DMS53 treated with DMSO at 0.1 percent for 48 hours (cell line): ENCODE measurements at regions not wholly inside any gene's neighbourhood (a gene's known extent, or its start where the extent isn't known, plus 50 kb on each side); places are given as distances from the start of the nearest gene placed in this dataset.
A peak's percentile ranks its signal among the peaks of the same experiment; 100 is the strongest.

Experiments used
- DNase-seq: peaks from one replicate; lab custom pipeline; 2025; ENCODE audit not compliant: unreplicated experiment; lab: John Stamatoyannopoulos, UW

GRCh38 chr13:67632590-67632989, 402.5 kb upstream of the PCDH9 start:
- DNase-seq, result no peak

- no peak for DNase-seq
Measured at GRCh38 chr13:67630640-67631039, 400.5 kb upstream of the PCDH9 start.

DNA sequence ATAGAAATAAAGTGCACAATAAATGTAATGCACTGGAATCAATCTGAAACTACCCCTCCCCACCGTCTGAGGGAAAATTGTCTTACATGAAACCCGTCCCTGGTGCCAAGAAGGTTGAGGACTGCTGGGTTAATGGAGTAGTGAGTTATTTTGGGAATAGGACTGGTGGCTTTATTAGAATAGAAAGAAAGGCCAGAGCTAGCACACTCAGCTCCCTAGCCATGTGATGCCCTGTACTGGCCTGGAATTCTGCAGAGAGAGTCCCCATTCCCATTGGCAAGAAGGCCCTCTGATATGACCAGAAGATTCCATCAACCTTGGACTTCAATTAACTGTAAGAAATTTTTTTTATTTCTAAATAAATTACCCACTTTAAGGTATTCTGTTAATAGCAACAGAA, 393.5 kb upstream of the PCDH9 start:
- no peak for DNase-seq

- no peak for DNase-seq
Measured at GRCh38 chr13:67620665-67621064, 390.5 kb upstream of the PCDH9 start.

- peak; percentile 7 for DNase-seq
Measured at GRCh38 chr13:67619995-67620380, 389.9 kb upstream of the PCDH9 start.

GRCh38 chr13:67619351-67619994, 389.3 kb upstream of the PCDH9 start:
- DNase-seq, result peak; percentile 1

DNA sequence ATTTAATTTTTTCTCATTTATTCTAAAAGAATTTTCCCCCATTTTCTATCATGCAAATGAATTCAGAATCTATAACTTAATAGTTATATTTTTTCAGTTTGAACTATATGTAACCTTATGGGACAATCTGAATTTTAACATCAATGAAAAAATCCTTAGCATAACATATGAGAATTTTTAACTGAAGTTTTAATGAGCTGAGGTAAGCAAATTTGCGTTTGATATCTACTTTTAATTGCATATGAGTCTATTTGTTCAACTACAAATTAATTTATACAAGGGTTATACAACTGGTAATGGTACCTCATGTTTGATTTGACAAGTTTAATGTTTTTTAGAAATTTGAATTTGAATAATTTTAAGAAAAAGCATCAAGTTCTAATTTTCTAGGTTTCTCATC, 384.4 kb upstream of the PCDH9 start:
- no peak for DNase-seq

DNA sequence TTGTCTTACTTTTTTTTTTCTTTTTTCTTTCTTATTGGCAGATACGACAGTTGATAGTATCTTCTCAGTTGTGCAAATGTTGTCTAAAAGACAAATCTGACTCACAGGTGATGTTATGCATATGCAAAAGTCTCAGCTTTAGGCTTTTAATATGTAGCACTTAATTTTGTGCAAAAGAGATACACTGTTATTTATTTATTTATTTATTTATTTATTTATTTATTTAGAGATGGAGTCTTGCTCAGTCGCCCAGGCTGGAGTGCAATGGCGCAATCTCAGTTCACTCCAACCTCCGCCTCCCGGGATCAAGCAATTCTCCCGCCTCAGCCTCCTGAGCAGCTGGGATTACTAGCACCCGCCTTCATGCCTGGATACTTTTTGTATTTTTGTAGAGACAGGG, 383.9 kb upstream of the PCDH9 start:
- no peak for DNase-seq

GRCh38 chr13:67588607-67589006, 358.5 kb upstream of the PCDH9 start:
- DNase-seq, result no peak

DNA sequence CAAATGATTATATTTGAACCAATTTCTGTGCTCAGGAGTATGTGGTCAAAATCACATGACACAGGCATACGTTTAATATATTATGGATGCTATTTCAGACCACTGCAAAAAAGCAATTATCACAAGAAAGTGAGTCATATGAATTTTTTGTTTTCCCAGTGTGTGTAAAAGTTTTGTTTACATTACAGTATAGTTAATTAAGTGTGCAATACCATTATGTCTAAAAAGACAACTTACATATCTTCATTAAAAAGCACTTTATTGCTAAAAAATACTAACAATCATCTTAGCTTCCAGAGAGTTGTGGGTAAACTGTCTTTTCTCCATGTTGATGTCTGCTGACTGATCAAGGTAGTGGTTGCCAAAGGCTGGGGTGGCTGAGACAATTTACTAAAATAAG, 347.2 kb upstream of the PCDH9 start:
- no peak for DNase-seq

- DNase-seq, result no peak
Measured at GRCh38 chr13:67574320-67575233, 344.4 kb upstream of the PCDH9 start.

DNA sequence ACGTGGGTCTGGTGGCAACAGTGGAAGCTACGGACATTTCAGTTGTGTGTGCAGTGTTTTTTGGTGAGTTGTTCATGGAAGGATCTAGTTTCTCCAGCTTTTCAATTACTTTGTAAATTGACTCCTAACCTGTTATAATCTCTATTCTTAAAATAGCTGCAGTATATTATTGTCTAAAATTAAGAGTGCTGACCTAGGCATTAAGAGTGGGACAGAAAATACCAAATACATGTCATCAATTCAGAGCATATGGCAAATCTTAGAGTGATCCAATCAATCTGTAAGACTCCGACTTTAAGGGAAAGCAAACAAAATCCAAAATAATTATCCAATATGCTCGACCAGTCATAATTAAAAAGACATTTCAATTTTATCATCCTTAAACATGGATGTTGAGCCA, 338.1 kb upstream of the PCDH9 start:
- no peak for DNase-seq

DNA sequence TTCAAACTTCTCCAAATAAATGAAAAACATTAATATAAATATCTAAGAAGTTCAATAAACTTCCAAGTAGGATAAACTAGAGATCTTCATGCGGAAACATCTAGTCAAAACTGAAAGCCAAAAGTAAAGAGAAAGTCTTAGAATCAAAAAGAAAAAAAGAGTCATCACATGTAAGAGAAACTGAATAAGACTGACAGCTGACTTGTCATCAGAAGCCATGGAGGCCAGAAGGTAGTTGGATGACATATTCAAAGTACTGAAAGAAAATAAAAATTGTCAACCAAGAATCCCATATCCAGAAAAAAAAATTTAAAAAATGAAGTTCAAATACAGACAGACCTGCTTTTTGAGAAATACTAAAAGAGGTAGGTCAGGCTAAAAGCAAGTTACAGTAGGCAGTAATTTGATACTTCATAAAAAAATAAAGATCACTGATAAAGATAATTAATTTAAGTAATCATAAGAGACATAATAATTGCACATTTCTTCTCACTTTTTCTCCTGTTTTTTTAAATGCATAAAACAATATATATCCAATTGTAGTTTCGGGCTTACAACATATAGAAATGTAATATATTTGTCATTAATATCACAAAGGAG, 327.6 kb upstream of the PCDH9 start:
- DNase-seq, result no peak

DNA sequence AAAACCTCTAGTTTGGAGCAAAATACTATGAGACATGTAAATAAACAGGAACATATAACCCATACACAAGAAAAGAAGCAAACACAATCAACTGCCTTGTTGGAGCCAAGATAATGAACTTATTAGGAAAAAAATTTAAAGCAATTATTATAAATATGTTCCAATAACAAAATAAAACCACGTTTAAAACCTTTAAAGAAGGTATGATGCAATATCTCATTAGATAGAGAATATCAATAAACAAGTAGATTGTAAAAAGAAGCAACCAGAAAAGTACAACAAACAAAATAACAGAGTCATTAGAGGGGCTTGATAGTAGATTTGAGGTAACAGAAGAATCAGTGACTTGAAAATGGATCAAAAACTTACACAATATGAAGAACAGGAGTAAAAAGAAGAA, 327.0 kb upstream of the PCDH9 start:
- no peak for DNase-seq

GRCh38 chr13:67554746-67555452, 324.8 kb upstream of the PCDH9 start:
- DNase-seq, result no peak

DNA sequence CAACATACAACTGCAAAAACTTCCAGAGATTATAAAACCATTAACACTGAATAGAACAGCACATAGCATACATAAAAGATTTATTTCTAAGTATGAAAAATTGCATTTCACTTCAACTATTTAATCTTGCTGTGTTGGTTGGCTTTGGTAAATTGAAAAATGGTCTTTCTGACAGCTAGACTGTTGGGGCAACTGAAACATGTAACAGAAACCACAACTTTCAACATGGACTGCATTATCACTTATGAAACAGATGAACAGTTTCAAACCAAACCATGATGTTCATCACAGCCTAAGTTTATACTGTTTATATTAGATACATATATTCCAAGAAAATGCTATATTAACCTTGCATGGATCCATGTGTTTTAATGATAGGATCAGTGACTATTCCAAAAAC, 324.1 kb upstream of the PCDH9 start:
- DNase-seq, result no peak

DNA sequence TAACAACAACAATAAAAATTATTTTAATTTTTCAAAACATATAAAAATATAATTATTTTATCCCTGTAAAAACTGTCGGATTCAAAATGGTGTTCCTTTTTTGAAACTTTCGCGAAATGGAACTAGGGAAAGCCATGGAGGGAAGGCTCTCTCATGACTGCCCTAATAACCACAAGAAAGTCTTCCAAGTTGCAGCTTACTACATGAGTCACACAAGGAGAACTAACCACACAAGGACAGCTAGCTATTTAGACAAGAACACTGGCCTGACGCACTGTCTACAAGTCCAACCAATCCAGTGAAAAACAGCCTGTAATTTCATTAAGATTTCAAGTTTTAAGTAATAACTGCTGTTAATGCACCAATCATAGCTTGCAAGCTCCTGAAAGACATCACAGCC, 319.2 kb upstream of the PCDH9 start:
- DNase-seq, result no peak

- no peak for DNase-seq
Measured at GRCh38 chr13:67538906-67539305, 308.8 kb upstream of the PCDH9 start.

- no peak for DNase-seq
Measured at GRCh38 chr13:67520886-67521285, 290.8 kb upstream of the PCDH9 start.

DNA sequence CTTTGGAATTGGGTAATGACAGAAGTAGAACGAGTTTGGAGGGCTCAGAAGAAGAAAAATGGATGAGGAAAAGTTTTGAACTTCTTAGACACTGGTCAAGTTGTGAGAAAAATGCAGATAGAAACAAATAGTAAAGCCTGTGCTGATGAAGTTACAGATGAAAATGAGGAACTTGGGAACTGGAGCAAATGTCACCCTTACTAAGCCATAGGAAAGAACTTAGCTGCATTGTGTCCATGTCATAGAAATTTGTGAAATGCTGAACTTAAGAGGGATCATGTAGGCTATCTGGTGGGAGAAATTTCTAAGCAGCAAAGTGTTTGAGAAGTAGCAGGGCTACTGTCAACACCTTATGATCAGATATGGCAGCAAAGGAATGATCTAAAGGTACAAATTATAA, 289.2 kb upstream of the PCDH9 start:
- DNase-seq, result no peak

DNA sequence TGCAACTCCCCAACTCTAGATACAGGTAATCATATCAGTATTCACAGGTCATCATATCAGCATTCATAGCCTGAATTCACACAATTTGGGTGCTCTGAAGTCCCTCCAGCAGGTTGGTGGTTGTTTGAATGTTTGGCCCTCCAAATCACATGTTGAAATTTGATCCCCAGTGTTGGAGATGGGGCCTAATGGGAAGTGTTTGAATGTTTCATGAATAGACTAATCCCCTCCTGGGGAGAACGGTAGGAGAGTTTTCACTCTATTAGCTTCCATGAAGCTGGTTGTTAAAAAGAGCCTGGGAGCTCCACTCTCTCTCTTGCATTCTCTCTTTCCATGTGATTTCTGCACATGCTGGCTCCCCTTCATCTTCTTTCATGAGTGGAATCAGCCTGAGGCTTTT, 288.6 kb upstream of the PCDH9 start:
- DNase-seq, result no peak

DNA sequence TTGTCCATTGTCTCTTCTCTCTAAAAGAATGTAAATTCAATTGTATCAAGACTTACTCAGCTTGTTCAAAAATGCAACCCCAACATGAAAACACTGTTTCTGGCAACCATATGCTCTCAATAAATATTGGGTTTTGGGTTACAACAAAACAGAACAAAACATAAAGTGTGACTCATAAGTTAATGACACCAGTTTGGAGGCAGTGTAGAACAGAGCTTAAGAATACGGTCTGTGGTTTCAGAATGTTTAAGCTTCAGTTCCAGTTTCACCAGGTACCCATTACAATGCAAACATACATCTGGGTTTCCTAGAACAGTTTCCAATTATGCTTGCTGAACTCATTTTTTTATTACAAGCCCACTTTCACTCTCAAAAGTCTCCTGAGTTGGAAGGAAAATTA, 285.8 kb upstream of the PCDH9 start:
- peak; percentile 25 for DNase-seq
